Activated B cell treated with CpG ODN at 0.5 μM for 24 hours (primary cell): ENCODE measurements at regions not wholly inside any gene's neighbourhood (a gene's known extent, or its start where the extent isn't known, plus 50 kb on each side); places are given as distances from the start of the nearest gene placed in this dataset.

ENCODE experiments used
- ATAC-seq: fragments of 200-7000 bp; cut with Tn5 transposase; one replicate; pipeline ENCODE4 v1.10.0; 2021; ENCODE audit warnings: low read depth, mild to moderate bottlenecking, moderate library complexity
- CTCF ChIA-PET: fragments of 350-600 bp; sonication (Branson Sonifier 250); formaldehyde crosslinking; loops from one replicate; lab custom pipeline; 2021; ENCODE audit warnings: antibody characterized with exemption; lab: Charles Lee
- POLR2A ChIA-PET: fragments of 350-600 bp; sonication (Branson Sonifier 250); formaldehyde crosslinking; loops from one replicate; lab custom pipeline; 2021; ENCODE audit warnings: antibody characterized with exemption; lab: Charles Lee
- DNase-seq: peaks from one replicate; pipeline ENCODE4 v3.0.0; 2022
- H3K27ac Mint-ChIP-seq: one replicate; pipeline ENCODE4 v1.8.0; 2020; ENCODE audit warnings: mixed read lengths
- H3K27me3 Mint-ChIP-seq: one replicate; pipeline ENCODE4 v1.8.0; 2021; ENCODE audit warnings: mixed read lengths
- H3K36me3 Mint-ChIP-seq: one replicate; pipeline ENCODE4 v1.8.0; 2021; ENCODE audit warnings: low read depth, mixed read lengths
- H3K4me1 Mint-ChIP-seq: one replicate; pipeline ENCODE4 v1.8.0; 2021; ENCODE audit warnings: mixed read lengths
- H3K4me3 Mint-ChIP-seq: one replicate; pipeline ENCODE4 v1.8.0; 2020; ENCODE audit warnings: mild to moderate bottlenecking, mixed read lengths
- H3K9me3 Mint-ChIP-seq: one replicate; pipeline ENCODE4 v1.8.0; 2020; ENCODE audit warnings: mixed read lengths
- intact Hi-C: fragments of 100-400 bp; cut with micrococcal nuclease; formaldehyde crosslinking; loops from one replicate; pipeline ENCODE4 v1.15.1; 2024
- TF ChIP-seq, protein P1 (sequence below): fragments of 200-600 bp; IDR thresholded peaks from one replicate; pipeline ENCODE4 v1.8.0; 2022; ENCODE audit warnings: antibody characterized with exemption, mild to moderate bottlenecking

- DNase-seq (no peak), ATAC-seq (no peak)
- intact Hi-C loops = loop anchor here (5.0 kb wide), 2 partner anchors 44 to 79 kb away; no protein-coding TSS in a partner anchor
- TF ChIP-seq, protein P1, sequence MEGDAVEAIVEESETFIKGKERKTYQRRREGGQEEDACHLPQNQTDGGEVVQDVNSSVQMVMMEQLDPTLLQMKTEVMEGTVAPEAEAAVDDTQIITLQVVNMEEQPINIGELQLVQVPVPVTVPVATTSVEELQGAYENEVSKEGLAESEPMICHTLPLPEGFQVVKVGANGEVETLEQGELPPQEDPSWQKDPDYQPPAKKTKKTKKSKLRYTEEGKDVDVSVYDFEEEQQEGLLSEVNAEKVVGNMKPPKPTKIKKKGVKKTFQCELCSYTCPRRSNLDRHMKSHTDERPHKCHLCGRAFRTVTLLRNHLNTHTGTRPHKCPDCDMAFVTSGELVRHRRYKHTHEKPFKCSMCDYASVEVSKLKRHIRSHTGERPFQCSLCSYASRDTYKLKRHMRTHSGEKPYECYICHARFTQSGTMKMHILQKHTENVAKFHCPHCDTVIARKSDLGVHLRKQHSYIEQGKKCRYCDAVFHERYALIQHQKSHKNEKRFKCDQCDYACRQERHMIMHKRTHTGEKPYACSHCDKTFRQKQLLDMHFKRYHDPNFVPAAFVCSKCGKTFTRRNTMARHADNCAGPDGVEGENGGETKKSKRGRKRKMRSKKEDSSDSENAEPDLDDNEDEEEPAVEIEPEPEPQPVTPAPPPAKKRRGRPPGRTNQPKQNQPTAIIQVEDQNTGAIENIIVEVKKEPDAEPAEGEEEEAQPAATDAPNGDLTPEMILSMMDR = no peak
- ChIA-PET CTCF (no interaction called here), POLR2A (no interaction called here)
- Mint-ChIP-seq H3K27ac (no peak overlapping the region), H3K9me3 (no peaks in the 10 kb centered on the region), H3K36me3 (no peaks in the 10 kb centered on the region), H3K4me1 (peaks cover 3% of the 10 kb centered on the region), H3K4me3 (no peak overlapping the region), H3K27me3 (no peaks in the 10 kb centered on the region)
Observed at GRCh38 chr7:86958380-86958779, 101.1 kb downstream of the ELAPOR2 start.

GRCh38 chr7:86956567-86956966, 102.9 kb downstream of the ELAPOR2 start:
- ATAC-seq = no peak
- DNase-seq = no peak
- CTCF ChIA-PET = interaction anchor here (0.6 kb wide), 1 partner anchor 78 kb away, joined by 3 read pairs; no protein-coding TSS in a partner anchor
- H3K4me3 Mint-ChIP-seq = no peak overlapping the region
- H3K27ac Mint-ChIP-seq = no peak overlapping the region
- POLR2A ChIA-PET = no interaction called here
- no peaks in the 10 kb centered on the region for H3K9me3 Mint-ChIP-seq
- peaks cover 3% of the 10 kb centered on the region for H3K4me1 Mint-ChIP-seq
- intact Hi-C loops = loop anchor here (5.0 kb wide), 2 partner anchors 46 to 81 kb away; no protein-coding TSS in a partner anchor
- H3K36me3 Mint-ChIP-seq = no peaks in the 10 kb centered on the region
- TF ChIP-seq, protein P1 = no peak
- H3K27me3 Mint-ChIP-seq = no peaks in the 10 kb centered on the region

- Mint-ChIP-seq H3K4me1 (peaks cover 3% of the 10 kb centered on the region), H3K9me3 (no peaks in the 10 kb centered on the region), H3K27me3 (no peaks in the 10 kb centered on the region), H3K4me3 (no peak overlapping the region), H3K27ac (no peak overlapping the region), H3K36me3 (no peaks in the 10 kb centered on the region)
- DNase-seq (no peak), ATAC-seq (no peak)
- TF ChIP-seq, protein P1 = no peak
- CTCF ChIA-PET = no interaction called here
- POLR2A ChIA-PET = no interaction called here
- intact Hi-C loops = loop anchor here (5.0 kb wide), 2 partner anchors 46 to 81 kb away; no protein-coding TSS in a partner anchor
Observed at GRCh38 chr7:86955895-86956503, 103.5 kb downstream of the ELAPOR2 start.

DNA sequence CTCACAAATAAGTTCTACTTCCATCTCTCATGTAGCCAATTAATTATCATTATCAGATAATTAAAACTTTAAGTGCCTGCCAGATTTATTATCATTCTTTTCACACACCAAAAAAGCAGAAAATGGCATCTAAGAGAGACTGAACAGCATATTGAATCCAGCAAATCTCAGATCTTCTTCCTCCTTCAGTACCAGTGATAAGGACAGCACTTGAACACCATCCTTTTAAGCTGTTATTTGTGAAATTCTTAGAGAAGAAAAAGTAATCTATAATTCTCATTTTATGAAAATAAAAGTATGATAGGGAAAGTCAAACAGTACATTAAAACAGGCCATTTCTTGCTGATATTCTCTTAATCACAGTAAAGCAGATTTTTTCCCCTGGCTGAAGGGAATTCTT, 104.5 kb downstream of the ELAPOR2 start:
- intact Hi-C loops = loop anchor here (5.0 kb wide), 2 partner anchors 47 to 82 kb away; no protein-coding TSS in a partner anchor
- ChIA-PET CTCF (no interaction called here), POLR2A (no interaction called here)
- Mint-ChIP-seq H3K27ac (no peak overlapping the region), H3K36me3 (no peaks in the 10 kb centered on the region), H3K4me1 (peaks cover 9% of the 10 kb centered on the region), H3K4me3 (no peak overlapping the region), H3K9me3 (no peaks in the 10 kb centered on the region), H3K27me3 (no peaks in the 10 kb centered on the region)
- no peak for ATAC-seq
- DNase-seq = no peak
- TF ChIP-seq, protein P1 = no peak

GRCh38 chr7:86953653-86954336, 105.7 kb downstream of the ELAPOR2 start:
- H3K4me1 Mint-ChIP-seq = peaks cover 18% of the 10 kb centered on the region
- ATAC-seq (no peak), DNase-seq (no peak)
- intact Hi-C loops = no loop called here
- no peak overlapping the region for H3K27ac Mint-ChIP-seq
- TF ChIP-seq, protein P1 = no peak
- H3K4me3 Mint-ChIP-seq = no peak overlapping the region
- H3K36me3 Mint-ChIP-seq = no peaks in the 10 kb centered on the region
- no peaks in the 10 kb centered on the region for H3K27me3 Mint-ChIP-seq
- no peaks in the 10 kb centered on the region for H3K9me3 Mint-ChIP-seq
- POLR2A ChIA-PET = no interaction called here
- CTCF ChIA-PET = no interaction called here
